ENCODE measurements at regions not wholly inside any gene's neighbourhood (a gene's known extent, or its start where the extent isn't known, plus 50 kb on each side); places are given as distances from the start of the nearest gene placed in this dataset.

GRCh38 chr10:32163762-32164148, 107.5 kb upstream of the KIF5B start:
- Histone ChIP-seq H3K4me1 (no peaks in the 10 kb centered on the region), H3K9me3 (no peaks in the 10 kb centered on the region), H3K36me3 (no peaks in the 10 kb centered on the region), H3K4me3 (no peak overlapping the region), H3K27ac (no peak overlapping the region), H3K27me3 (no peaks in the 10 kb centered on the region)
- DNase-seq (no peak), ATAC-seq (no peak)
- intact Hi-C loops (cut with DNase I), result no loop called here
- no peak for TF ChIP-seq CTCF (IDR thresholded peaks at IDR 0.05)

GRCh38 chr10:32163071-32163761, 107.0 kb upstream of the KIF5B start:
- DNase-seq, result no peak
- no peaks in the 10 kb centered on the region for H3K4me1 ChIP-seq
- H3K27me3 ChIP-seq, result no peaks in the 10 kb centered on the region
- no peaks in the 10 kb centered on the region for H3K9me3 ChIP-seq
- no peak overlapping the region for H3K4me3 ChIP-seq
- no peaks in the 10 kb centered on the region for H3K36me3 ChIP-seq
- ATAC-seq, result no peak
- no peak overlapping the region for H3K27ac ChIP-seq
- no peak for TF ChIP-seq CTCF (IDR thresholded peaks at IDR 0.05)
- intact Hi-C loops (cut with DNase I), result no loop called here

DNA sequence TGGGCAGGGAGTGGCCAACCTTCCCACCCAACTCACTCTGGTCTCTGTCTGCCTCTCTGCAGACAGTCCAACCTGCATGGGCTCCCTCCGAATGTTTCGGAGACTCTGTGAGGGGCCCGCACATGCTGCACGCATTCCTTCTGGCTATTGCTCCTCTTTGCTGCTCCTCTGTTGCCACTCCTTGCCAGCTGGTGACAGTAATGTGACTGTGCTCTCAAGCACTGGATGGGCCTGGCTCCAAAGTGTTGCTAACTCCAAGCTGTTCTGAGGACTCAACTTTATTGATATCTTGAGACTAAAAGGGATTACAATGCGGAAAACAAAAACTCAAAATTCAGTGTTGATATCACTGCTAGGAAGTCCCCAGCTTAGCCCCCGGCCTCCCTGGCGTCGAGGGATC, 105.4 kb upstream of the KIF5B start:
- H3K27ac ChIP-seq, result no peak overlapping the region
- H3K27me3 ChIP-seq, result no peaks in the 10 kb centered on the region
- DNase-seq (no peak), ATAC-seq (no peak)
- H3K36me3 ChIP-seq, result no peaks in the 10 kb centered on the region
- intact Hi-C loops (cut with DNase I), result no loop called here
- H3K9me3 ChIP-seq, result no peaks in the 10 kb centered on the region
- H3K4me1 ChIP-seq, result no peaks in the 10 kb centered on the region
- no peak for TF ChIP-seq CTCF (IDR thresholded peaks at IDR 0.05)
- H3K4me3 ChIP-seq, result no peak overlapping the region

DNA sequence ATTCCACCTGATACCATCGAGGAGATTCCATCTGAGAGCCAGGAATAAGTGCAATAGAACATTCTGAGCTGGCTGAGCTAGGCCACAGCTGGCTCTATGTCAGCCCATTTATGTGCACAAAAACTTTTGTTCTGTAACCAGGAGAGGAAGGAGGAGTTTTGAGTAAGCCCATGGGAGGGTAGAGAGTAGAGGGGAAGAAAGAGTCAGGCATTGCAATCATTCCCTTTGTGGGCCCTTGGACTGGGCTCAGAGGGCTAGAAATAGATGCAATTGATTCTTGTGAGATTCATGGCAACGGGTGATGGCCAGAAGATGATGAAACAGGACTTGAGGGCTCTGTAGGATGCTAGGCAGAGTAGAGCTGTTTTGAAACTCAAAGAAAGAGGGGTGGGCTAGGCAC, 104.6 kb upstream of the KIF5B start:
- intact Hi-C loops (cut with DNase I), result no loop called here
- no peak for DNase-seq
- no peak for TF ChIP-seq CTCF (IDR thresholded peaks at IDR 0.05)

DNA sequence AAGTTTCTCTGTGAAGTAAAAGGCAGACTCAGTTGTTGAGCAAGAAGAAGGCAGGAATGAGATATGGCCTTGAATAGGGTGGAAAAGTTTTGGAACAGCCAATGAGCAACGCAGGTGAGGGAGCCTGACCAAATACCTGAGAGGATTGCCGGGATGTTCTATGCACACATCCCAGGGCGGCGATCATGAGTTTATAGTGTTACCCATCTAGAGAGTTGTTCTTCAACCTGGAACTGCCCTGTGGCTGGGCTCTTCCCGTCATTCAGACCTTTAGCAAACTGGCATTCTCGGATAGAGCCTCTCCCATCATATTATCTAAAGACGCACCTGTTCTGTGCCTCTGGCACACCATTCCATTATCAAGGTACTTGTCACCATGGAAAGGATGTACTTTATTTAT, 103.0 kb upstream of the KIF5B start:
- no peak overlapping the region for H3K4me3 ChIP-seq
- TF ChIP-seq CTCF (IDR thresholded peaks at IDR 0.05), result no peak
- intact Hi-C loops (cut with DNase I), result no loop called here
- no peaks in the 10 kb centered on the region for H3K4me1 ChIP-seq
- H3K27me3 ChIP-seq, result no peaks in the 10 kb centered on the region
- DNase-seq, result no peak
- no peaks in the 10 kb centered on the region for H3K9me3 ChIP-seq
- no peak overlapping the region for H3K27ac ChIP-seq
- no peaks in the 10 kb centered on the region for H3K36me3 ChIP-seq
- ATAC-seq, result no peak

More for the DNA sequence above, 104.6 kb upstream of the KIF5B start:
- no peaks in the 10 kb centered on the region for H3K27me3 ChIP-seq
- H3K9me3 ChIP-seq, result no peaks in the 10 kb centered on the region
- no peak overlapping the region for H3K27ac ChIP-seq
- no peak for ATAC-seq
- H3K4me1 ChIP-seq, result no peaks in the 10 kb centered on the region
- no peaks in the 10 kb centered on the region for H3K36me3 ChIP-seq
- no peak overlapping the region for H3K4me3 ChIP-seq

GRCh38 chr10:32156031-32156495, 99.8 kb upstream of the KIF5B start:
- intact Hi-C loops (cut with DNase I), result no loop called here
- H3K27ac ChIP-seq, result no peak overlapping the region

More at GRCh38 chr10:32156031-32156495, 99.8 kb upstream of the KIF5B start:
- H3K4me3 ChIP-seq, result no peak overlapping the region
- H3K36me3 ChIP-seq, result no peaks in the 10 kb centered on the region
- no peaks in the 10 kb centered on the region for H3K4me1 ChIP-seq
- no peak for DNase-seq
- no peak for ATAC-seq
- H3K9me3 ChIP-seq, result no peaks in the 10 kb centered on the region
- TF ChIP-seq CTCF (IDR thresholded peaks at IDR 0.05), result no peak
- H3K27me3 ChIP-seq, result no peaks in the 10 kb centered on the region

All from upper lobe of right lung (tissue), 1 donor.